Keratinocyte (primary cell): ENCODE measurements at regions not wholly inside any gene's neighbourhood (a gene's known extent, or its start where the extent isn't known, plus 50 kb on each side); places are given as distances from the start of the nearest gene placed in this dataset.
A peak's percentile ranks its signal among the peaks of the same experiment; 100 is the strongest.

ENCODE experiments used
- DNase-seq: peaks from one replicate; pipeline ENCODE4 v3.0.0-alpha.2; 2011; ENCODE audit warnings: low read depth, missing footprints, low spot score
- FAIRE-seq: peaks from 2 replicates; lab custom pipeline; 2011; peaks lifted over from hg19 to GRCh38; lab: Jason Lieb, UNC
- H2AFZ ChIP-seq: 2 replicates; pipeline ENCODE4 v1.6.0; 2012; ENCODE audit warnings: low read length, control low read depth, inconsistent platforms; ENCODE audit not compliant: control insufficient read depth
- H3K27ac ChIP-seq: 2 replicates; pipeline ENCODE4 v1.5.1; 2011; ENCODE audit warnings: low read length; ENCODE audit not compliant: control insufficient read depth, insufficient read depth
- H3K27me3 ChIP-seq: 3 replicates; pipeline ENCODE4 v1.6.0; 2011; ENCODE audit warnings: low read length; ENCODE audit not compliant: control insufficient read depth, insufficient read depth; ENCODE audit errors: extremely low read depth
- H3K36me3 ChIP-seq, 2 experiments: 2 replicates in 1 of 2; 3 replicates in 1 of 2; pipeline ENCODE4 v1.5.1; 2011; ENCODE audit warnings: low read length in 2 of 2, mild to moderate bottlenecking in 1 of 2; ENCODE audit not compliant: control insufficient read depth in 2 of 2, insufficient read depth in 2 of 2; ENCODE audit errors: extremely low read depth in 1 of 2
- H3K4me1 ChIP-seq: 3 replicates; pipeline ENCODE4 v1.5.1; 2011; ENCODE audit warnings: low read length; ENCODE audit not compliant: control insufficient read depth, insufficient read depth; ENCODE audit errors: extremely low read depth
- H3K4me2 ChIP-seq: 3 replicates; pipeline ENCODE4 v1.6.0; 2011; ENCODE audit warnings: low read depth, low read length; ENCODE audit not compliant: control insufficient read depth, insufficient read depth; ENCODE audit errors: extremely low read depth
- H3K4me3 ChIP-seq, 3 experiments: fragments of 200-600 bp in 1 of 3; sonication (generic) in 1 of 3; 2 replicates in 2 of 3; 3 replicates in 1 of 3; pipeline ENCODE4 v1.5.1; 2011 to 2016; ENCODE audit warnings: low read length in 3 of 3, mild to moderate bottlenecking in 3 of 3, control low read depth in 2 of 3, inconsistent platforms in 1 of 3, low read depth in 1 of 3, mixed read lengths in 1 of 3, mixed run types in 1 of 3, moderate library complexity in 1 of 3; ENCODE audit not compliant: control insufficient read depth in 2 of 3, insufficient read depth in 2 of 3; ENCODE audit errors: extremely low read depth in 1 of 3
- H3K79me2 ChIP-seq: 2 replicates; pipeline ENCODE4 v1.6.0; 2012; ENCODE audit warnings: low read length; ENCODE audit not compliant: control insufficient read depth, insufficient read depth
- H3K9ac ChIP-seq: 3 replicates; pipeline ENCODE4 v1.6.0; 2011; ENCODE audit warnings: low read length; ENCODE audit not compliant: control insufficient read depth, insufficient read depth; ENCODE audit errors: extremely low read depth
- H3K9me1 ChIP-seq: 3 replicates; pipeline ENCODE4 v1.6.0; 2011; ENCODE audit warnings: low read length; ENCODE audit not compliant: control insufficient read depth, insufficient read depth; ENCODE audit errors: extremely low read depth
- H3K9me3 ChIP-seq: 2 replicates; pipeline ENCODE4 v1.5.1; 2012; ENCODE audit warnings: low read depth, low read length; ENCODE audit not compliant: control insufficient read depth
- H4K20me1 ChIP-seq: 3 replicates; pipeline ENCODE4 v1.6.0; 2011; ENCODE audit warnings: low read length; ENCODE audit not compliant: control insufficient read depth, insufficient read depth; ENCODE audit errors: extremely low read depth
- EZH2 ChIP-seq: IDR thresholded peaks from one replicate; pipeline ENCODE4 v1.6.1; 2012; ENCODE audit warnings: inconsistent platforms, mild to moderate bottlenecking, low read length, moderate library complexity
- dilution Hi-C: fragments of 300-500 bp; cut with MboI; formaldehyde crosslinking; loops from one replicate; pipeline ENCODE4 v1.7.0; 2020; ENCODE audit warnings: low sequenced_read_pairs; ENCODE audit not compliant: extremely low pct_ligation_motif_present
- TF ChIP-seq, protein P1 (sequence below), 3 experiments: IDR thresholded peaks in 1 of 3; conservative IDR thresholded peaks in 1 of 3; optimal IDR thresholded peaks in 1 of 3; 2 replicates in 2 of 3; 3 replicates in 1 of 3; pipeline versions ENCODE3 to v1.5.1; 2011; ENCODE audit warnings: low read length in 3 of 3, mild to moderate bottlenecking in 3 of 3, moderate library complexity in 2 of 3, control low read depth in 1 of 3, inconsistent platforms in 1 of 3; ENCODE audit not compliant: insufficient read depth in 2 of 3; ENCODE audit errors: extremely low read depth in 1 of 3

DNA sequence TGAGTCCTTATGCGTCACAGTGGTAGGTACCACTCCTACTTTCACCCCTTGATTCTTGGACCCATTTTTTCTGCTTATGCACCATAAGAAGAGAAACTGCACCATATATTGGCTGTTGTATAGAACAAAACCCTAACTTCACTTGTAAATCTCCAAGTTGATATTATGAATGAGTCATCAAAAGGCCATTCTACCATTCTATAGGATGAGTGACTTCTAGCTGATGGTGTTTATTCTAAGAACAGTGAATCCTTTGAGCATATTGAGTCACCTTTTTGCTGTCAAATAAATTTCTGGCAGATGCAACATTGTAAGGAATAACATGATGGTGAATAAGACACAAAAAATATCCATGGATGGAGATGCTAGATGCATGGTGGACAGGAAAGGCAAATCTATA, 57.7 kb downstream of the POLR1D start:
- no peaks in the 10 kb centered on the region for H3K79me2 ChIP-seq
- no peaks in the 10 kb centered on the region for H3K27me3 ChIP-seq
- peaks cover 3% of the 10 kb centered on the region for H3K4me1 ChIP-seq
- H3K9ac ChIP-seq, result no peak overlapping the region
- H3K9me3 ChIP-seq, result no peaks in the 10 kb centered on the region
- no peak overlapping the region for H3K4me2 ChIP-seq
- H3K27ac ChIP-seq, result no peak overlapping the region
- dilution Hi-C loops, result no loop called here
- TF ChIP-seq EZH2, result no peak
- TF ChIP-seq, protein P1, sequence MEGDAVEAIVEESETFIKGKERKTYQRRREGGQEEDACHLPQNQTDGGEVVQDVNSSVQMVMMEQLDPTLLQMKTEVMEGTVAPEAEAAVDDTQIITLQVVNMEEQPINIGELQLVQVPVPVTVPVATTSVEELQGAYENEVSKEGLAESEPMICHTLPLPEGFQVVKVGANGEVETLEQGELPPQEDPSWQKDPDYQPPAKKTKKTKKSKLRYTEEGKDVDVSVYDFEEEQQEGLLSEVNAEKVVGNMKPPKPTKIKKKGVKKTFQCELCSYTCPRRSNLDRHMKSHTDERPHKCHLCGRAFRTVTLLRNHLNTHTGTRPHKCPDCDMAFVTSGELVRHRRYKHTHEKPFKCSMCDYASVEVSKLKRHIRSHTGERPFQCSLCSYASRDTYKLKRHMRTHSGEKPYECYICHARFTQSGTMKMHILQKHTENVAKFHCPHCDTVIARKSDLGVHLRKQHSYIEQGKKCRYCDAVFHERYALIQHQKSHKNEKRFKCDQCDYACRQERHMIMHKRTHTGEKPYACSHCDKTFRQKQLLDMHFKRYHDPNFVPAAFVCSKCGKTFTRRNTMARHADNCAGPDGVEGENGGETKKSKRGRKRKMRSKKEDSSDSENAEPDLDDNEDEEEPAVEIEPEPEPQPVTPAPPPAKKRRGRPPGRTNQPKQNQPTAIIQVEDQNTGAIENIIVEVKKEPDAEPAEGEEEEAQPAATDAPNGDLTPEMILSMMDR (optimal IDR thresholded peaks at IDR 0.05 in 1 of 3, IDR thresholded peaks at IDR 0.05 in 1 of 3, conservative IDR thresholded peaks at IDR 0.05 in 1 of 3; ENCODE audit: extremely low read depth in 1 of 3, insufficient read depth in 2 of 3, low read length in 3 of 3), result no peak
- DNase-seq (peak; percentile 15), FAIRE-seq (no peak)
- H3K36me3 ChIP-seq, result no peaks in the 10 kb centered on the region
- H2AFZ ChIP-seq, result no peak overlapping the region
- no peak overlapping the region for H3K4me3 ChIP-seq
- H3K9me1 ChIP-seq, result no peaks in the 10 kb centered on the region
- H4K20me1 ChIP-seq, result no peaks in the 10 kb centered on the region

GRCh38 chr13:27679896-27680295, 58.2 kb downstream of the POLR1D start:
- dilution Hi-C loops, result no loop called here
- peaks cover 3% of the 10 kb centered on the region for H3K4me1 ChIP-seq
- no peak overlapping the region for H3K4me3 ChIP-seq
- FAIRE-seq (no peak), DNase-seq (no peak)
- H3K9ac ChIP-seq, result no peak overlapping the region
- no peaks in the 10 kb centered on the region for H3K9me3 ChIP-seq
- H3K9me1 ChIP-seq, result no peaks in the 10 kb centered on the region
- no peak for TF ChIP-seq EZH2
- TF ChIP-seq, protein P1 (optimal IDR thresholded peaks at IDR 0.05 in 1 of 3, IDR thresholded peaks at IDR 0.05 in 1 of 3, conservative IDR thresholded peaks at IDR 0.05 in 1 of 3; ENCODE audit: extremely low read depth in 1 of 3, insufficient read depth in 2 of 3, low read length in 3 of 3), result no peak
- H3K27me3 ChIP-seq, result no peaks in the 10 kb centered on the region
- H4K20me1 ChIP-seq, result no peaks in the 10 kb centered on the region
- no peak overlapping the region for H3K27ac ChIP-seq
- H2AFZ ChIP-seq, result no peak overlapping the region
- no peaks in the 10 kb centered on the region for H3K79me2 ChIP-seq
- no peaks in the 10 kb centered on the region for H3K36me3 ChIP-seq
- H3K4me2 ChIP-seq, result no peak overlapping the region
